AG10803 (cell line): ENCODE measurements at regions not wholly inside any gene's neighbourhood (a gene's known extent, or its start where the extent isn't known, plus 50 kb on each side); places are given as distances from the start of the nearest gene placed in this dataset.
"Not testable (repeated sequence)": the region's sequence is repeated elsewhere in the genome, so short reads cannot be mapped to it uniquely, and the experiment has no call there.

Experiments
- DNase-seq: peaks from one replicate; pipeline ENCODE4 v3.0.0; 2010; ENCODE audit warnings: low read depth
- H3K4me3 ChIP-seq: 2 replicates; pipeline ENCODE4 v1.5.1; 2011; ENCODE audit warnings: mild to moderate bottlenecking, low read length, control low read depth
- TF ChIP-seq, protein P1 (sequence below): conservative IDR thresholded peaks from 2 replicates; pipeline ENCODE4 v1.5.1; 2011; ENCODE audit warnings: mild to moderate bottlenecking, low read length, control low read depth, inconsistent platforms

DNA sequence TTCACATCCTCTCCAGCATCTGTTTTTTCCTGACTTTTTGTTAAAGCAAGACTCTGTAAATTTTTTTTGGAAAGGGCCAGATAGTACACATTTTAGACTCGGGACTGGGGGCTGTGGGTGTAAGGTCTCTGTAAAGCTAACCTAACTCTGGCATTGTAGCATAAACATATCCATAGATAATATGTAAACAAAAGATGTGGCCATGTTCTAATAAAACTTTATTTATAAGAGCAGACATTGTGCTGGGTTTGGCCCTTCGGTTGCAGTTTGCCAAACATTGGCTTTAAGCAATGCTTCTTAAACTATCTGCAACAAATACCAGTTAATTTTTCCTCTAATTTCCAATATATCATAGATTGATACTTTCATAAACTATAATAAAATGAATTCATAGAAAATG lies 605.2 kb downstream of the EBF1 start:
- TF ChIP-seq, protein P1, sequence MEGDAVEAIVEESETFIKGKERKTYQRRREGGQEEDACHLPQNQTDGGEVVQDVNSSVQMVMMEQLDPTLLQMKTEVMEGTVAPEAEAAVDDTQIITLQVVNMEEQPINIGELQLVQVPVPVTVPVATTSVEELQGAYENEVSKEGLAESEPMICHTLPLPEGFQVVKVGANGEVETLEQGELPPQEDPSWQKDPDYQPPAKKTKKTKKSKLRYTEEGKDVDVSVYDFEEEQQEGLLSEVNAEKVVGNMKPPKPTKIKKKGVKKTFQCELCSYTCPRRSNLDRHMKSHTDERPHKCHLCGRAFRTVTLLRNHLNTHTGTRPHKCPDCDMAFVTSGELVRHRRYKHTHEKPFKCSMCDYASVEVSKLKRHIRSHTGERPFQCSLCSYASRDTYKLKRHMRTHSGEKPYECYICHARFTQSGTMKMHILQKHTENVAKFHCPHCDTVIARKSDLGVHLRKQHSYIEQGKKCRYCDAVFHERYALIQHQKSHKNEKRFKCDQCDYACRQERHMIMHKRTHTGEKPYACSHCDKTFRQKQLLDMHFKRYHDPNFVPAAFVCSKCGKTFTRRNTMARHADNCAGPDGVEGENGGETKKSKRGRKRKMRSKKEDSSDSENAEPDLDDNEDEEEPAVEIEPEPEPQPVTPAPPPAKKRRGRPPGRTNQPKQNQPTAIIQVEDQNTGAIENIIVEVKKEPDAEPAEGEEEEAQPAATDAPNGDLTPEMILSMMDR = no peak
- H3K4me3 ChIP-seq = no peak overlapping the region
- DNase-seq = no peak

DNA sequence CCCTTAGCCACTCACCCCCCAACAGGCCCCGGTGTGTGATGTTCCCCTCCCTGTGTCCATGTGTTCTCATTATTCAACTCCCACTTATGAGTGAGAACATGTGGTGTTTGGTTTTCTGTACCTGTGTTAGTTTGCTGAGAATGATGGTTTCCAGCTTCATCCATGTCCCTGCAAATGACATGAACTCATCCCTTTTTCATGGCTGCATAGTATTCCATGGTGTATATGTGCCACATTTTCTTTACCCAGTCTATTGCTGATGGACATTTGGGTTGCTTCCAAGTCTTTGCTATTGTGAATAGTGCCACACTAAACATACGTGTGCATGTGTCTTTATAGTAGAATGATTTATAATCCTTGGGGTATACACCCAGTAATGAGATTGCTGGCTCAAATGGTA lies 605.7 kb downstream of the EBF1 start:
- H3K4me3 ChIP-seq, DNase-seq: not testable (repeated sequence)

DNA sequence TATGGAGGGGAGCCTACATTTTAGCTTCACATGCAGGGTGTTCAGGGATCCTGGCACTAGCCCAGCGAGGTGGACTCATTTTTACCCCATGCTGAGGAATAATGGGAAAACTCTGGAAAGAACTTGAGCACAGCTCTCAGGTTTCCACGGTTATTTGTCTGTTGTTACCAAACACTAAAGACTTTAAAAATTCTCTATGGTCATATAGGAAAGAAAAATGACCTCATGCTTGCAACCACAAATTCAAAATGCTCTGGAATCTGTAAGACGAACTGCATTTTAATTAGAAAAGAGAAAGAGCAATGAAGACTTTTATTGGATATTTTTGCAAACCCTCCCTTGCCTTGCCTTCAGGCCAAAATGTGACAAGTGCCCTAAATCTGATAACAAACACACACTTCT lies 606.9 kb downstream of the EBF1 start:
- H3K4me3 ChIP-seq = no peak overlapping the region
- peak; percentile 80 for DNase-seq
- TF ChIP-seq, protein P1 = no peak

DNA sequence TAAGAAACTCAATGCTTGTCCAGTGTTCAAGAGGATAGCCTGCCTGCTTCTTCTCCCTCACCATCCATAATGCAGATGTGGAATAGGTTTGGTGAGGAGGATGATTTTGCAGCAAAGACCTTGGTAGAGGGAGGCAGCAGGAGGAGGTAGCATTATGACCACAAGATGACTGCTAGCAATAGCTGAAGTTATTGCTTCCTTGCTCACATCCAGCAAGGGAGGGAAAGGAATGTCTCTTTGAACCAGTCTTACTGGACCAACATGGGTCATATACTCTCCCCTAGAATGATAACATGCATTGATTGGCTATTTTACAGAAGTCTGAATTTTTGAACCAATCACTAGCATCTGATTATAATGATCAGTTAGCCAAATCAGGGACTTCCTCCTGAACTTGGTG lies 607.6 kb downstream of the EBF1 start:
- DNase-seq = peak; percentile 56
- TF ChIP-seq, protein P1 = no peak
- no peak overlapping the region for H3K4me3 ChIP-seq

DNA sequence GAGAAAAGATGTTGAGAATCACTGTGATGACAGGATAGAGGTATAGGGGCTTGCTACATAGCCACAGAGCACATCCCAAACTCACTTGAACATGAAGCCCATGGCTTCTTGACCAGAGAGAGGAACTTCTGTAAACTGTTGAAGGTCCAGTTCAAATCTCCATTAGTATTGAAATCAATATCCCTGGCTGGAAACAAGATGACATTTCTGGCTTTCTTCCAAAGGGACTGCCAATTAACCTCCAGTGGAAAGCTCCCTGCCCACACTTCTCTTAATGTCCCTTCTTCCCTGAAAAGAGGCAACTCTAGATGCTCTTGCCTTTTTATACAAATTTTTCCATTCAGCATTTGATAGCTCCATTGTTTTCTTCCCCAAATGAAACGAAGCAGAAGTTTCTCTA lies 612.1 kb downstream of the EBF1 start:
- no peak overlapping the region for H3K4me3 ChIP-seq
- DNase-seq = no peak
- TF ChIP-seq, protein P1 = no peak

DNA sequence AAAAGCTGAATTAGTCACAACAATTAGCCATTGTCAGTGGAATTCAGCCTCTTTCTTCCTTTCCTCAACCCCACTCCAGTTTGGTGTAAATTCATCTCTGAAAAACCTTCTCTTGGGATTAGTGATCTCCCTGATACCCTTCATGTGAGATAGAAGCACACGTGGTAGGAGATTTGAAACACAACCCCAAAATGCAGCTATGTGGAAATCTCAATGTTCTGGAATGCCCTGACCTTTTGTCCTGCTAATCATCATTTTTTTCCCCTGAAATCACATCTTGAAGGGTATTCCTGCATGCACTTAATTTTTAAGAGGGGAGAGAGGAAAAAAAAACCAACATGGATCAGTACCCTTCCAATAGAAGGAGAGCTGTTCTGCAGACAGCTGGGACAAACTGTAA lies 612.6 kb downstream of the EBF1 start:
- DNase-seq = peak; percentile 52
- no peak overlapping the region for H3K4me3 ChIP-seq
- TF ChIP-seq, protein P1 = no peak

DNA sequence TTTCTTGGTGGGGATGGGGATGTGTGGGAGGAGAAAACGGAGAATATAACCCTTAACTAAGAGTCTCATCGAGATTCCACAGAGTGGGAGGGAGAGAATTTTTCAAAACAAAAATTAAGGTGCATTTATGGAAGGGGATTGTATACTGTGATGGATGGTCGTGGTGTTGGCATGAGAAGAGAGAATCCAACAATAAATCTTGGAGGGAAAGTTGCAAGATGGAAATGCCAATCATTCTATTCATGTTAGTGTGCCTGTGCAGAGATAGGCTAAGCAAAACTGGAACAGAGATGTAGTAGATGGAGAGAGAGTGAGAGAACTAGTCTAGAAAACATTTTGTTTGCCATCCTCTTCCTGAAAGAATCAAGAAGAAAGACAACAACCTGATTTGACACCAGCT lies 613.1 kb downstream of the EBF1 start:
- no peak overlapping the region for H3K4me3 ChIP-seq
- TF ChIP-seq, protein P1 = no peak
- DNase-seq = peak; percentile 47

DNA sequence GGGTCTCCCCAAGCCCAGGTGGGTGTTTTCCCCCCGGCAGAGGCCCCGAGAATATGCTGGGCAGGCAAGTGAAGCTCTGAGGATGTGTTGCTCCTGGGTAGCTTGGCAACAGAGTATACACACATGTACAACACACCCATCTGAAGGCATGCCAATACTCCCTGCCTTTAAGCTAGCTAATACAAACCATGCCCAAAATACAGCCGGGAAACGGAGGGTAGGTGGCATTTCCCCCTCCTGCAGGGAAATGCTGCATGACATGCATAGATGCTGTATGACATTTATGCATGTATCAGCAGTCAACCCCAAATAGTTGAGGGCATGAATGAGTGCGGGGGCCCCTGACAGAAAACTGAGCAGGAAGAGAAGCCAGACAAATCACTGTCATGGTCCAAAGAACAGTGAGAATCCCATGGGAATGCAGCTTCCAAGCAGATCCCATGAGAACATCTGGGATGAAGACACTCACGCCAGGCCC lies 614.1 kb downstream of the EBF1 start:
- TF ChIP-seq, protein P1 = no peak
- DNase-seq = peak; percentile 94
- H3K4me3 ChIP-seq = no peak overlapping the region
